Neural cell (in vitro differentiated cells): ENCODE measurements at regions not wholly inside any gene's neighbourhood (a gene's known extent, or its start where the extent isn't known, plus 50 kb on each side); places are given as distances from the start of the nearest gene placed in this dataset.

ENCODE experiments used
- H2AFZ ChIP-seq: fragments of 200-600, 300-800 bp; sonication (generic), shearing (Covaris generic); 2 replicates; pipeline ENCODE4 v1.6.0; 2014; ENCODE audit warnings: low read depth, mild to moderate bottlenecking, antibody characterized with exemption, low read length, moderate library complexity
- H3F3A ChIP-seq: fragments of 200-600 bp; shearing (Covaris generic); 2 replicates; pipeline ENCODE4 v1.6.1; 2016; ENCODE audit warnings: mild to moderate bottlenecking, moderate library complexity, mixed read lengths, antibody characterized with exemption, low read length; ENCODE audit not compliant: insufficient read depth, poor library complexity, severe bottlenecking
- H3K27ac ChIP-seq: fragments of 200-600, 300-800 bp; sonication (generic), shearing (Covaris generic); 2 replicates; pipeline ENCODE4 v1.5.1; 2014; ENCODE audit warnings: mild to moderate bottlenecking, low read length, moderate library complexity
- H3K27me3 ChIP-seq: fragments of 300-800, 200-600 bp; sonication (generic), shearing (Covaris generic); 2 replicates; pipeline ENCODE4 v1.6.0; 2014; ENCODE audit warnings: mild to moderate bottlenecking, low read depth, low read length, moderate library complexity; ENCODE audit not compliant: insufficient read depth
- H3K36me3 ChIP-seq: fragments of 300-800, 200-600 bp; sonication (generic), shearing (Covaris generic); 2 replicates; pipeline ENCODE4 v1.5.1; 2014; ENCODE audit warnings: mild to moderate bottlenecking, antibody characterized with exemption, low read length, moderate library complexity; ENCODE audit not compliant: insufficient read depth
- H3K4me2 ChIP-seq: fragments of 300-800, 200-600 bp; sonication (generic), shearing (Covaris generic); 2 replicates; pipeline ENCODE4 v1.6.0; 2014; ENCODE audit warnings: mild to moderate bottlenecking, low read length
- H3K4me3 ChIP-seq: fragments of 300-800, 200-600 bp; sonication (generic), shearing (Covaris generic); 2 replicates; pipeline ENCODE4 v1.5.1; 2014; ENCODE audit warnings: mild to moderate bottlenecking, low read length, moderate library complexity
- H3K79me2 ChIP-seq: fragments of 200-600 bp; shearing (Covaris generic); replicated peaks from 2 replicates; pipeline ENCODE4 v1.6.0; 2014; ENCODE audit warnings: mild to moderate bottlenecking, low read length, moderate library complexity; ENCODE audit not compliant: insufficient read depth
- H3K9ac ChIP-seq: fragments of 300-800, 200-600 bp; sonication (generic), shearing (Covaris generic); 2 replicates; pipeline ENCODE4 v1.6.1; 2016; ENCODE audit warnings: mild to moderate bottlenecking, low read length, mixed read lengths
- H3K9me2 ChIP-seq: fragments of 200-600 bp; shearing (Covaris generic); 2 replicates; pipeline ENCODE4 v1.6.1; 2016; ENCODE audit warnings: mild to moderate bottlenecking, low read length, mixed read lengths; ENCODE audit not compliant: insufficient read depth
- H3K9me3 ChIP-seq: fragments of 200-600, 300-800 bp; sonication (generic), shearing (Covaris generic); 2 replicates; pipeline ENCODE4 v1.6.1; 2016; ENCODE audit warnings: mild to moderate bottlenecking, mixed run types, low read length, moderate library complexity, mixed read lengths
- H4K20me1 ChIP-seq: fragments of 200-600 bp; shearing (Covaris generic); 2 replicates; pipeline ENCODE4 v1.6.1; 2016; ENCODE audit warnings: mild to moderate bottlenecking, mixed run types; ENCODE audit not compliant: insufficient read depth
- EP300 ChIP-seq: fragments of 450-650 bp; conservative IDR thresholded peaks from 2 replicates; pipeline ENCODE4 v1.6.1; 2014; ENCODE audit warnings: antibody characterized with exemption, mild to moderate bottlenecking, moderate library complexity; ENCODE audit not compliant: poor library complexity, severe bottlenecking
- EZH2 ChIP-seq: fragments of 200-600, 300-800 bp; shearing (Covaris generic), sonication (generic); IDR thresholded peaks from 2 replicates; pipeline ENCODE4 v1.6.1; 2014; ENCODE audit warnings: antibody characterized with exemption, low read length, borderline replicate concordance, mild to moderate bottlenecking; ENCODE audit not compliant: insufficient read depth, poor library complexity, severe bottlenecking
- MXI1 ChIP-seq: fragments of 450-650 bp; conservative IDR thresholded peaks from 2 replicates; pipeline ENCODE4 v1.6.1; 2014; ENCODE audit warnings: antibody characterized with exemption, mild to moderate bottlenecking; ENCODE audit not compliant: poor library complexity, severe bottlenecking
- POLR2AphosphoS5 ChIP-seq: IDR thresholded peaks from 2 replicates; pipeline ENCODE4 v1.6.1; 2012
- RAD21 ChIP-seq: fragments of 450-650 bp; conservative IDR thresholded peaks from 2 replicates; pipeline ENCODE4 v1.6.1; 2014; ENCODE audit warnings: antibody characterized with exemption, mild to moderate bottlenecking, moderate library complexity
- SMC3 ChIP-seq: fragments of 450-650 bp; conservative IDR thresholded peaks from 2 replicates; pipeline ENCODE4 v1.6.1; 2014; ENCODE audit warnings: antibody characterized with exemption, mild to moderate bottlenecking, moderate library complexity; ENCODE audit not compliant: poor library complexity
- TAF1 ChIP-seq: IDR thresholded peaks from 2 replicates; pipeline ENCODE4 v1.6.1; 2012; ENCODE audit warnings: low read depth
- TF ChIP-seq, protein P1 (sequence below): IDR thresholded peaks from 2 replicates; pipeline ENCODE4 v1.6.1; 2012; ENCODE audit warnings: borderline replicate concordance
- TF ChIP-seq, protein P2 (sequence below): fragments of 450-650 bp; IDR thresholded peaks from 2 replicates; pipeline ENCODE4 v1.5.1; 2014; ENCODE audit warnings: antibody characterized with exemption, mild to moderate bottlenecking, moderate library complexity; ENCODE audit not compliant: poor library complexity, severe bottlenecking

DNA sequence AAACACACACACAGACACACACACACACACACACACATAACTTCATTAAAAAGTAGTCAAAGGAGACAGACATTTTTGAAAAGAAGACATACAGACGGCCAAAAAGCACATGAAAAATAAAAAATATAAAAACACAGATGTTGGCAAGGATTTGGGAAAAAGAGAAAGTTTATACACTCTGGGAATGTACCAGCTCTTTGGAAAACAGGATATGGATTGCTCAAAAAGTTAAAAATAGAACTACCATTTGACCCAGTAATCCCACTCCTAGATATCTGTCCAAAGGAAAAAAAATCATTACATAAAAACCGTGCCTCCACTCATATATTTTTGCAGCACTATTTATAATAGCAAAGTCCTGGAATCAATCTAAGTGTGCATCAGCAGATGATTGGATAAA, 128.4 kb upstream of the C21orf91 start:
- no peaks in the 10 kb centered on the region for H3K36me3 ChIP-seq
- no peak for TF ChIP-seq MXI1
- TF ChIP-seq EP300: no peak
- TF ChIP-seq POLR2AphosphoS5: no peak
- no peak for TF ChIP-seq SMC3
- no peak for TF ChIP-seq RAD21
- TF ChIP-seq TAF1: no peak
- TF ChIP-seq, protein P1, sequence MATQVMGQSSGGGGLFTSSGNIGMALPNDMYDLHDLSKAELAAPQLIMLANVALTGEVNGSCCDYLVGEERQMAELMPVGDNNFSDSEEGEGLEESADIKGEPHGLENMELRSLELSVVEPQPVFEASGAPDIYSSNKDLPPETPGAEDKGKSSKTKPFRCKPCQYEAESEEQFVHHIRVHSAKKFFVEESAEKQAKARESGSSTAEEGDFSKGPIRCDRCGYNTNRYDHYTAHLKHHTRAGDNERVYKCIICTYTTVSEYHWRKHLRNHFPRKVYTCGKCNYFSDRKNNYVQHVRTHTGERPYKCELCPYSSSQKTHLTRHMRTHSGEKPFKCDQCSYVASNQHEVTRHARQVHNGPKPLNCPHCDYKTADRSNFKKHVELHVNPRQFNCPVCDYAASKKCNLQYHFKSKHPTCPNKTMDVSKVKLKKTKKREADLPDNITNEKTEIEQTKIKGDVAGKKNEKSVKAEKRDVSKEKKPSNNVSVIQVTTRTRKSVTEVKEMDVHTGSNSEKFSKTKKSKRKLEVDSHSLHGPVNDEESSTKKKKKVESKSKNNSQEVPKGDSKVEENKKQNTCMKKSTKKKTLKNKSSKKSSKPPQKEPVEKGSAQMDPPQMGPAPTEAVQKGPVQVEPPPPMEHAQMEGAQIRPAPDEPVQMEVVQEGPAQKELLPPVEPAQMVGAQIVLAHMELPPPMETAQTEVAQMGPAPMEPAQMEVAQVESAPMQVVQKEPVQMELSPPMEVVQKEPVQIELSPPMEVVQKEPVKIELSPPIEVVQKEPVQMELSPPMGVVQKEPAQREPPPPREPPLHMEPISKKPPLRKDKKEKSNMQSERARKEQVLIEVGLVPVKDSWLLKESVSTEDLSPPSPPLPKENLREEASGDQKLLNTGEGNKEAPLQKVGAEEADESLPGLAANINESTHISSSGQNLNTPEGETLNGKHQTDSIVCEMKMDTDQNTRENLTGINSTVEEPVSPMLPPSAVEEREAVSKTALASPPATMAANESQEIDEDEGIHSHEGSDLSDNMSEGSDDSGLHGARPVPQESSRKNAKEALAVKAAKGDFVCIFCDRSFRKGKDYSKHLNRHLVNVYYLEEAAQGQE: no peak
- TF ChIP-seq, protein P2, sequence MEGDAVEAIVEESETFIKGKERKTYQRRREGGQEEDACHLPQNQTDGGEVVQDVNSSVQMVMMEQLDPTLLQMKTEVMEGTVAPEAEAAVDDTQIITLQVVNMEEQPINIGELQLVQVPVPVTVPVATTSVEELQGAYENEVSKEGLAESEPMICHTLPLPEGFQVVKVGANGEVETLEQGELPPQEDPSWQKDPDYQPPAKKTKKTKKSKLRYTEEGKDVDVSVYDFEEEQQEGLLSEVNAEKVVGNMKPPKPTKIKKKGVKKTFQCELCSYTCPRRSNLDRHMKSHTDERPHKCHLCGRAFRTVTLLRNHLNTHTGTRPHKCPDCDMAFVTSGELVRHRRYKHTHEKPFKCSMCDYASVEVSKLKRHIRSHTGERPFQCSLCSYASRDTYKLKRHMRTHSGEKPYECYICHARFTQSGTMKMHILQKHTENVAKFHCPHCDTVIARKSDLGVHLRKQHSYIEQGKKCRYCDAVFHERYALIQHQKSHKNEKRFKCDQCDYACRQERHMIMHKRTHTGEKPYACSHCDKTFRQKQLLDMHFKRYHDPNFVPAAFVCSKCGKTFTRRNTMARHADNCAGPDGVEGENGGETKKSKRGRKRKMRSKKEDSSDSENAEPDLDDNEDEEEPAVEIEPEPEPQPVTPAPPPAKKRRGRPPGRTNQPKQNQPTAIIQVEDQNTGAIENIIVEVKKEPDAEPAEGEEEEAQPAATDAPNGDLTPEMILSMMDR: no peak
- TF ChIP-seq EZH2: no peak

DNA sequence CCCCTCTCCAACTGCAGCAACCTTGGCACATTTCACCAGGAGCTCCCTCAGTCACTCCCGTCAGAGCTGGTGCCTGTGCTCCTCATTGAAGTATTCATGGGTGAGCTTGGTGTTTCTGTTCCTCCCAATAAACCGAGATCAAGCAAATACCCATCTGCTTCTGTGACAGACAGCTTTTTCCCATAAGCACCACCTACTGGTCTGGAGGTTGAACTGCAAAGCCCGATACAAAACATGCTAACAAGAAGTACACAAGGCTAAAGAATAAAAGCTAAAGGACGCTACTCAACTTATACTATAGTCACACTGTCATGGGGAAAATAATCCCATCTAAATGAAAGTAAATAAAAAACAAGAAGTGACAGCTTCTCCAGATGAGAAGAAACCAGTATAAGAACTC, 111.9 kb upstream of the C21orf91 start:
- Histone ChIP-seq H3K27ac (no peak overlapping the region), H3K9ac (no peak overlapping the region), H3F3A (no peaks in the 10 kb centered on the region), H3K9me2 (no peaks in the 10 kb centered on the region), H3K36me3 (no peaks in the 10 kb centered on the region), H3K79me2 (no peaks in the 10 kb centered on the region), H3K27me3 (no peaks in the 10 kb centered on the region), H3K9me3 (peaks cover 3% of the 10 kb centered on the region), H2AFZ (no peak overlapping the region), H3K4me3 (no peak overlapping the region), H4K20me1 (no peaks in the 10 kb centered on the region), H3K4me2 (no peak overlapping the region)
- TF ChIP-seq, protein P1: no peak
- TF ChIP-seq MXI1 (no peak), RAD21 (no peak), SMC3 (no peak), EP300 (no peak), POLR2AphosphoS5 (no peak), TAF1 (no peak), EZH2 (no peak)
- TF ChIP-seq, protein P2: no peak

More for the DNA sequence above, 128.4 kb upstream of the C21orf91 start:
- Histone ChIP-seq H3K9me2 (no peaks in the 10 kb centered on the region), H3K27me3 (no peaks in the 10 kb centered on the region), H3K9me3 (no peaks in the 10 kb centered on the region), H3K79me2 (no peaks in the 10 kb centered on the region), H3F3A (no peaks in the 10 kb centered on the region), H2AFZ (no peak overlapping the region), H3K9ac (no peak overlapping the region), H3K4me2 (no peak overlapping the region), H3K4me3 (no peak overlapping the region), H4K20me1 (no peaks in the 10 kb centered on the region), H3K27ac (no peak overlapping the region)
